ENCODE measurements at regions not wholly inside any gene's neighbourhood (a gene's known extent, or its start where the extent isn't known, plus 50 kb on each side); places are given as distances from the start of the nearest gene placed in this dataset.

DNA sequence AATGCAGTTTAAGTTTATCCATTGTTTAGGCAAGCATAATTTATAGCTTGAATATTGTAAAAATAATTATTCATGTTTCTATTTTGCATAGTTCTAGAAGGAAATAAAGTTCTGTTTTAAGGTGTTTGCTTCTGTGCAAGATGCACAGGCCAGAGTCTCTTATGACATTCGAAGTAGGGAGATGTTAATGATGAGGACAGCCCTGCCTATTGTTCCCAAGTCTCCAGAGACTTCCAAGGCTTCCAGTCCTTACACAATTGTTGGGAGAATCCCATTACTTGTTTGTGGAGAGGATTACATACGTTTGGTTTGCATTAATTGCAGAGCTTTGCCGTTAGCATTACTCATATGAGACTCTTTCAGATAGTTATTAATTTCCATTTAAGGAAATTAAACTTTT, 96.2 kb upstream of the ANK2 start:
- TF ChIP-seq, protein P1, sequence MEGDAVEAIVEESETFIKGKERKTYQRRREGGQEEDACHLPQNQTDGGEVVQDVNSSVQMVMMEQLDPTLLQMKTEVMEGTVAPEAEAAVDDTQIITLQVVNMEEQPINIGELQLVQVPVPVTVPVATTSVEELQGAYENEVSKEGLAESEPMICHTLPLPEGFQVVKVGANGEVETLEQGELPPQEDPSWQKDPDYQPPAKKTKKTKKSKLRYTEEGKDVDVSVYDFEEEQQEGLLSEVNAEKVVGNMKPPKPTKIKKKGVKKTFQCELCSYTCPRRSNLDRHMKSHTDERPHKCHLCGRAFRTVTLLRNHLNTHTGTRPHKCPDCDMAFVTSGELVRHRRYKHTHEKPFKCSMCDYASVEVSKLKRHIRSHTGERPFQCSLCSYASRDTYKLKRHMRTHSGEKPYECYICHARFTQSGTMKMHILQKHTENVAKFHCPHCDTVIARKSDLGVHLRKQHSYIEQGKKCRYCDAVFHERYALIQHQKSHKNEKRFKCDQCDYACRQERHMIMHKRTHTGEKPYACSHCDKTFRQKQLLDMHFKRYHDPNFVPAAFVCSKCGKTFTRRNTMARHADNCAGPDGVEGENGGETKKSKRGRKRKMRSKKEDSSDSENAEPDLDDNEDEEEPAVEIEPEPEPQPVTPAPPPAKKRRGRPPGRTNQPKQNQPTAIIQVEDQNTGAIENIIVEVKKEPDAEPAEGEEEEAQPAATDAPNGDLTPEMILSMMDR (IDR thresholded peaks at IDR 0.05): no peak
- TF ChIP-seq POLR2AphosphoS5 (IDR thresholded peaks at IDR 0.05) (no peak), EP300 (IDR thresholded peaks at IDR 0.05) (no peak)

Data from gastroesophageal sphincter (tissue), 3 donors.